Activated CD8-positive, alpha-beta memory T cell treated with anti-CD3 and anti-CD28 coated beads for 4 hours (primary cell): ENCODE measurements at regions not wholly inside any gene's neighbourhood (a gene's known extent, or its start where the extent isn't known, plus 50 kb on each side); places are given as distances from the start of the nearest gene placed in this dataset.
A peak's percentile ranks its signal among the peaks of the same experiment; 100 is the strongest.
"Not testable (repeated sequence)": the region's sequence is repeated elsewhere in the genome, so short reads cannot be mapped to it uniquely, and the experiment has no call there.

ENCODE experiments used
- DNase-seq, 2 donors: peaks; one replicate each; pipeline ENCODE4 v3.0.0-alpha.2; 2020; ENCODE audit warnings: low read depth in 2 of 2

- DNase-seq = no peak
Measured at GRCh38 chr21:15472108-15473040, 257.4 kb upstream of the USP25 start.

- DNase-seq = not testable (repeated sequence)
Measured at GRCh38 chr21:15477773-15478172, 252.0 kb upstream of the USP25 start.

GRCh38 chr21:15480160-15480559, 249.6 kb upstream of the USP25 start:
- DNase-seq = no peak

GRCh38 chr21:15483138-15483780, 246.5 kb upstream of the USP25 start:
- DNase-seq = peak; percentile 56

- no peak for DNase-seq
Measured at GRCh38 chr21:15486460-15487195, 243.2 kb upstream of the USP25 start.

- no peak for DNase-seq
Measured at GRCh38 chr21:15487196-15487550, 242.6 kb upstream of the USP25 start.

GRCh38 chr21:15491100-15491499, 238.7 kb upstream of the USP25 start:
- no peak for DNase-seq

GRCh38 chr21:15493646-15494045, 236.1 kb upstream of the USP25 start:
- no peak for DNase-seq

GRCh38 chr21:15494481-15494880, 235.3 kb upstream of the USP25 start:
- no peak for DNase-seq

GRCh38 chr21:15495965-15496364, 233.8 kb upstream of the USP25 start:
- DNase-seq = no peak

- no peak for DNase-seq
Measured at GRCh38 chr21:15496911-15497310, 232.9 kb upstream of the USP25 start.

- no peak for DNase-seq
Measured at GRCh38 chr21:15498455-15498854, 231.3 kb upstream of the USP25 start.

GRCh38 chr21:15506086-15506485, 223.7 kb upstream of the USP25 start:
- no peak for DNase-seq

- no peak for DNase-seq
Measured at GRCh38 chr21:15508554-15508953, 221.2 kb upstream of the USP25 start.

GRCh38 chr21:15514073-15514946, 215.5 kb upstream of the USP25 start:
- peak; percentile 8 to 28 for DNase-seq

GRCh38 chr21:15515908-15516307, 213.9 kb upstream of the USP25 start:
- DNase-seq = no peak

- DNase-seq = no peak
Measured at GRCh38 chr21:15517394-15517793, 212.4 kb upstream of the USP25 start.

GRCh38 chr21:15520811-15521643, 208.8 kb upstream of the USP25 start:
- no peak for DNase-seq

GRCh38 chr21:15521644-15522001, 208.2 kb upstream of the USP25 start:
- no peak for DNase-seq

- DNase-seq = no peak
Measured at GRCh38 chr21:15522148-15522547, 207.6 kb upstream of the USP25 start.

- no peak for DNase-seq
Measured at GRCh38 chr21:15524855-15525254, 204.9 kb upstream of the USP25 start.
